Stimulated activated CD8-positive, alpha-beta memory T cell treated with anti-CD3 and anti-CD28 coated beads, Interleukin-7, amount 100 ng/mL, for 48 hours (primary cell): ENCODE measurements at regions not wholly inside any gene's neighbourhood (a gene's known extent, or its start where the extent isn't known, plus 50 kb on each side); places are given as distances from the start of the nearest gene placed in this dataset.

Experiments
- DNase-seq, 2 donors: peaks; one replicate each; pipeline ENCODE4 v3.0.0-alpha.2; 2020; ENCODE audit warnings: low read depth in 1 of 2; ENCODE audit errors: extremely low read depth in 1 of 2

- no peak for DNase-seq
These were observed 58.6 kb upstream of the NTPCR start for GRCh38 chr1:232891656-232892317.

GRCh38 chr1:232893481-232894313 is 56.7 kb upstream of the NTPCR start:
- DNase-seq, result no peak

GRCh38 chr1:232894436-232894835 is 56.0 kb upstream of the NTPCR start:
- no peak for DNase-seq

GRCh38 chr1:232897949-232898465 is 52.4 kb upstream of the NTPCR start:
- no peak for DNase-seq

GRCh38 chr1:232899268-232899667 is 51.1 kb upstream of the NTPCR start:
- no peak for DNase-seq

- no peak for DNase-seq
These were observed 50.6 kb upstream of the NTPCR start for GRCh38 chr1:232899839-232900238.
